Activated CD4-positive, alpha-beta T cell treated with anti-CD3 and anti-CD28 coated beads, Interleukin-2, Interleukin-4, amounts not matched to agents 100 ng/mL and 50 ng/mL, durations not matched to agents 16 hours and 8 hours (primary cell): ENCODE measurements at regions not wholly inside any gene's neighbourhood (a gene's known extent, or its start where the extent isn't known, plus 50 kb on each side); places are given as distances from the start of the nearest gene placed in this dataset.

Experiments
- DNase-seq: peaks from one replicate; pipeline ENCODE4 v3.0.0-alpha.2; 2020; ENCODE audit warnings: low spot score

DNA sequence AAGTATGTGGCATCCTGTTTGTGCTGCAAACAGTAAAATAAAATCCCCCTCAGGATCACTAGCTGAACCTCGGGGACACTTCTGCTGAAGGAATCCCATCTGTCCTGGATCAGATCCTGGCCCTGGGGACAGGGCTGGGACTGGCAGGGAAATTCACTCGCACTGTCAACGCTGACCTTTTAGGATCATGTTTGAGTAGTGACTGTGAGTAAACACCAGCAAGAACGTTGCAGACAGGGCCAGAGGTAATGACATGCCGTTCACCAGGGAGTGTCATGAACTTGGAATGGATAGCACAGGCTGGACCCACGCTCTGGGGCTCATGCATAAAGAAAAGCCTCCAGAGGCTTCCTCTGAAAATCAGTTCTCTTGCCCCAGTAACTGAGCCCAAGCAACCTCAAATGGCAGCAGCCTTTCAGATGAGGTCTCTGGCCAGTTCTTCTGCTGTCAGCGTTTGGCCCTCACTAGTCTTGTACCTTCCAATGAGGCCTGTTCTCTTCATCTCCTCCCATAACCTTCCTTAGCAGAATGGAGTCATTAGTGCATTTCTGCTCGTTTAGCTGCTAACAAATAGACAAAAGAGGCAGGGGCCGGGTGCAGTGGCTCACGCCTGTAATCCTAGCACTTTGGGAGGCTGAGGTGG is 51.0 kb upstream of the BARX2 start:
- no peak for DNase-seq

DNA sequence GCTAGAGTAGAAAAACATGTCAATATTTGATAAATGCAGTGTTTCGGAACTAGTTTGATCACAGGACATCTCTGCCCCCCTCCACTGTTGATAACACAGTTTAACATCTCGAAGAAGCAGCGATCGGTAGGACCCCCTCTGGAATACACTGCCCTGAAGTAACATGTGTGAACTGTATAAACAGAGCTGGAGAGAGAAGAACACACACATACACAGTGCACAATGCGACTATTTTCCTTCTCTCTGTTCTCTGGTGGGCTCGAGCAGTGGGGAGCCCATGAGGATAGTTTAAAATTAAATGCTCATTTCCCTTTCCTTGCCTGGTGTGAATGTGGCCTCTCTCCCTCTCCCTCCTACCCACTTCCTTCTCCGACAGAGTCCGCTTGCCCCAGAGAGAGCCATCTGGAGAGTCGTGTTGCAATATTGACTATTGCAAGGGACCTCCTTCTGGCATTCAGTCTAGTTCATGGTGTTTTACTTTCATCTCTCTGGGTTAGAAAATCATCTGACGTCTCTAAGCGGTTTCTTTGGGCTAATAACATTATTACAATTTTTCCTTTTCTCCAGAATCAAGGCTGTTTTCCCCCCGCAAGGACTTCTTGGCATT is 51.6 kb upstream of the BARX2 start:
- DNase-seq = no peak

DNA sequence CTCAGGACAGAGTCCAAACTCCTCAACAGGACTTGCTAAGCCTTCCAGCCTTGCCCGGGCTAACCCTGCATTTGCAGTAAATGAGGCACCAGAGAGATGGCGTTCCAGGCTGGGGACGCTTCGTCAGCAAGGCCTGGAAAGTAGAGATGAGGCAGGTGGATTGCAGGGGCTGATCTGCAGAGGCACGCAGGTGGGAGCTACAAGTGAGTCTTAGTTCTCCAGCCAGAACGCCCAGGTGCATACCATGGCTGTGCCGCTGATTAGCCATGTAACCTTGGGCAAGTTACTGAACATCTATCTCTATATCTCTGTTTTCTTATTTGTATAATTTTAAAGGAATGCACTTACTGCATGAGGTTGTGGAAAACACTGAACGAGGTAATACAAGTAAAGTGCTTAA is 52.7 kb upstream of the BARX2 start:
- no peak for DNase-seq

DNA sequence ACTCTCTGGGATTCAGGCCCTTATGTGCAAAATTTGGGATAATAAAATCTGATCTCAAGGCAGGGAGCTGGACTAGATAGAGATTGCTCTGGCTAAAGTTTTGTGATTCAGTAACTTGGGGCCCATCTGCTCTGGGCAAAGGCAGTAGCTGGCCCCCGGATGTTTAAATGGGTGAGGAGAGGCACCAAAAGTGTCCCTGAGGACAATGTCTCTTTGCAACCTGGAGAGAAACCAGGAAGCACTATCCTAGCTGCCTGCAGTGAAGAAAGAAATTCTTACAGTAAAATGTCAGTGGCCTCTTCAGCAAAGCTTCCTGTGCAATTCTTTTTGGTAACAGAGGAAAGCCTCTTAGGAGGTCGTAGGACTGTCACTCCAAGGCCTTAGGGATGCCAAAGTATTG is 54.6 kb upstream of the BARX2 start:
- no peak for DNase-seq

DNA sequence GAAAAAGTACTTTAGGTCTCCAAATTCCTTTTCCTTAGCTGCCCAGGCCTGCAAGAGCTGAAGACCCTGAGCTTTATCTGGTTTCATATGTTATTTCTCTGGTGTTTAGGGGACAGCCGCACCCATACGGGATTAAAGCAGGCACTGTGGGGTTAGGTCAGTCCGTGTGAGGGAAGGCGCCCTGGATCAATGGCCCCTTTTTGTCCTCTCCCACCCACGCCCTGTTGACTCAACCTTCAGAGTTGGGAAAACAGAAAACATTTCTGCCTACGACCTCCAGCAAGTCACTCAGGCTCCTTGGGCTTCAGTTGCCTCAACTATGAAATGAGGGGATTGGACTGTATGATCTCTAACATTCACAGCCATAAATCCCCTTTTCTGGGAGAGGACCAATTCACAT is 55.2 kb upstream of the BARX2 start:
- DNase-seq = no peak

DNA sequence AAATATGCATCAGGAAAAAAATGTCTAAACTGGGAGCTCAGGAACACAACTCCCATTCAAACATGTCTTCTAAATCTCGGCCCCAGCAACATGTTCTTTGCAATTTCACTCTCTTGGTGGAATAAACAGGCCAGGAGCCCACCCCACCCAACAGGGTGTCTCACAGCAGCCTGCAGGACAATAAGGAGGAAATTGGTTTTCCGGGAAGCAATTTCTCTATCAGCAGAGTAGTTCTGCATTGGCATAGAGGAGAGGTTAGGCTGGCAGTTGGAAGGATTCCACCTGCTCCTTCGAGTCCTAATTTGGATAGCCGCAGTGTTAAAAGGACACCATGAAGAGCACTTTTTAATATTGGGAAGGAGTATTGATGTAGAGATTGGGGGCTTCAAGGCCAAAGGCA is 55.9 kb upstream of the BARX2 start:
- no peak for DNase-seq

DNA sequence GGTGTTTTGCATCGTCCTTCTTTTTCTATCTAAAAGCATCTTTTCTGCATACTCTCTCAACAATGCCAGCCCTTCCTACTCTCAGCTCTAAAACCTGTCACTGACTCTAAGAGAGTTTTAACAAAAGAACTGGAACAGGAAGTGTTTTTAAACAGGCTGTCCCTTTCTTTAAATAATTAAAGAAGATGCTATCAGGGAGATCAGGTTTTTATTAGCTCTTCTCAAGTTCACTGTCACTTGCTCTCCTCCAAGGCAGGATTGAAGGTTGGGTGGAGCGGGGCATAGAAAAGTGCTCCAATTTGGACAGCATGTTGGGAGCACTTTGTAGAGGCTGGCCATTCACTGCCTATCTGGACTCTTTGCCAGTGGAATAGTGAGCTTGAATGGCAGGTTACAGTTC is 56.4 kb upstream of the BARX2 start:
- DNase-seq = no peak

DNA sequence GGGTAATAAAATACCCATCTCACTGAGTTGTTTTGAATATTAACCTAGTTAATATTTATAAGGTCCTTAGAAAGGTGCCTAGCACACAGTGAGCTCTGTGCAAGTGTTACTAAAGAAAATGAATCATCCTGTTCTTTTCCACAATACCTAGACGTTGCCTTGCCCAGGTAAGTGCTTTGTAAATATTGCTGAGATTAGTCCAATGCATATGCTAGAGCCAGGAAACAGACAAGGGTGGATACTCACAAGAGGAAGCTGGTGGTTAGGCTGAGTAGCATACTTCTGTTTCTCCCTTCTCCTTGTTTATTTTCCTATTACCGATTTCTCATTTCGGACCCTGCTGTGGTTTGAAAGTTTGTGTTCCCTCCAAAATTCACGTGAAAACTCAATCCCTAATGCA is 58.1 kb upstream of the BARX2 start:
- DNase-seq = no peak

DNA sequence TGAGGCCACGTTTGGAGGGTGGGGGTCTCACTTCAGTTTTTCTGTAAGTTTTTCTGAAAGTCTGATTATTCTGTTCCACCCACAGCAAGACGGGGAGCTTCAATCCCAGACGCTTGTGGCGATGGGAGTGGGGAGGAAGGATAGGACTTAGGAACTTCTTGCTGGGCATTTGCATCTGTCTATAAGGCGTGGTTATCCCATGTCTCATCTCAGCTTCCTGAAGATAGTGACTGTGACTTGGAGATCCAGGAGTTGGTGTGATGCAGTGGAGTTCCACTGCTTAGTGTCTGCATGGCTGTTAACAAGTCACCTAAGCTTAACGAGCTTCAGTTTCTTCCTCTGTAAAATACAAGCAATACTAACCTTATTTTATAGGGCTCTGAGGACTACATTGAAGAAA is 58.9 kb upstream of the BARX2 start:
- no peak for DNase-seq

DNA sequence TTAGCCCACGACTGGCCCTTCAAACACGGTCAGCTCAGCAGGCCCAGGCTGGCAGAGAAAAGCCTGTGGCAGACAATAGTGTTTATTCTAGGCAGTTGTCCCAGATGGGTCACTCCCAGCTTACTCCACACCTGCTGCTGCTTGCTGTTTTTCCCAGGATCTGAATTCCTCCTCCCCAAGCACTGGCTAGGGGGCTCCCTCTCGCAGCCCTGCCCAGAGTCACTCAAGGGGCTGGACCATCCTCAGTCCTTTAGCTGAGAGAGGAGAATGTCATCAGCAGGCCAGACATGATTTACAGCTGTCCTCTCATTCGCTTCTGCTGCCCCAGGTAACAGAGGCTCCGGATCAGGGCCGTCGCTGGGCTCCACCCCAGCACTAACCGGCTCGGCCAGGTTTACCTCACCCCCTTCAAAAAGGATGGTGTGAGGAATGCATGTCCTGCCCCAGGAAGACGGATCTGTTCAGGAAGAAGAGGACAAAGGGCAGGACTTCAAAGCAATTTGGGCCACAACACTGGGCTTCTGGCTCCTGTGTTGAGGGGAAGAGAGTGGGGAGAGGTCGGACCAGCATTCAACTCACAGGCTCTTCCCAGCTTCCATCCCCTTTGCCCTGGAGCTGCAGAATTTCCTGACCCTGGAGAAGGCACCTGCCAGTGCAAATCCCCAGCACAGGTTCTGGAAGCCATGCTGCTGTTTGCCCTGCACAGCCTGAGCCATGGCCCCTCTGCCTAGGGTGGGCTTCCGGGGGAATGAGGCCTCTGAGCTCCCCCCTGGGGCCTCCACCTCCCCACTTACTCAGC is 59.7 kb upstream of the BARX2 start:
- DNase-seq = no peak

DNA sequence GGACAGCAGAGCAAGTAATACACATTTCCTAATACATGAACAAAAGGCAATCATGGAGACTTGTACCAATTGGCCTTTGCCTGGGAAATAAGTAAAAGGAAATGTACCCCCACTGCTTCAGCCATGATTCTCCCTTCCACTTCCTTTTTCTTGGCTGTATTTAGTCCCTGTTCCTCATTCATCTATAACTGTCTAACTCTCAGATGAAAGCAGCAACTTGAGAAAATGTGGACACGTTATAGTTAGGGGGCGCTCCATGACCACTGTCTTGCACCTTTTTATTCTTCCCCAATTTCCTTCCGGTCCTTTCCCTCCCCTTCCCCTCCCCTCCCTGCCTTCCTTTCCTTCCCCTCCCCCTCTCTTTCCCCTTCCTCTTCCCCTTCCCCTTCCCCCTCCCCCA is 61.3 kb upstream of the BARX2 start:
- DNase-seq = no peak

DNA sequence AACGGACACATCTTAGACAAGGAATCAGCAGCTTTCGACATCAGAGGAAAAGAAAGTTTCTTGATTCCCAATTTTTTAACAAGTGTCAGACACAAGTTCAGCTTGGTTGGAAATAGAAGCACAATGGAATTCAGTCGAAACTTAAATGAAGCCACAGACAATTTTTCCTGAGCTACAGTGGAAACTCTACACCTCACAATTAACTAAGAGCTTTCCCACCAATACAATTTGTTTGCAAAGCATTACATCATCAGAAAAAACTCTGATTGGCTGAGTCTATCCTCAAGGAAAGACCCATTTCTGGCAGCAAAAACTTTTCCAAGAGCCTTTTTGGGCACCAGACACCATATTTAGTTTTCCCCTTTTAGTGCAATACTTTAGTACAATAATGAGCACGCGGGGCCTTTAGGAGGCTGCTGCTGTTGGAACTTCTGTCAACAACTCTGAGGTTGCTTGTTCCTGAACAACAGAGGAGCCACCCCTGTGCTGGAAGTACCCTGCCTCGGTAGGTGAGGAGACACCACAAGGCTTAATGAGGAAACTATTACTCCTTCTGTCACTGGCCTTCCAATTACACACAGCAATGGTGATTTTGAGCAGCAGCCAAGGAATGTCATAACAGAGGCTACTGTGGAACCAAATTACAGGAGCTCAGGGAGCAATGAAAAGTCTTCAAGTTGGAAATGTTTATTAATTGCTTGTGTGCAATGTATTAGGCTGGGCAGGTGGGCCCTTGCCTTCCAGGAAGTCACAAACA is 61.9 kb upstream of the BARX2 start:
- no peak for DNase-seq

DNA sequence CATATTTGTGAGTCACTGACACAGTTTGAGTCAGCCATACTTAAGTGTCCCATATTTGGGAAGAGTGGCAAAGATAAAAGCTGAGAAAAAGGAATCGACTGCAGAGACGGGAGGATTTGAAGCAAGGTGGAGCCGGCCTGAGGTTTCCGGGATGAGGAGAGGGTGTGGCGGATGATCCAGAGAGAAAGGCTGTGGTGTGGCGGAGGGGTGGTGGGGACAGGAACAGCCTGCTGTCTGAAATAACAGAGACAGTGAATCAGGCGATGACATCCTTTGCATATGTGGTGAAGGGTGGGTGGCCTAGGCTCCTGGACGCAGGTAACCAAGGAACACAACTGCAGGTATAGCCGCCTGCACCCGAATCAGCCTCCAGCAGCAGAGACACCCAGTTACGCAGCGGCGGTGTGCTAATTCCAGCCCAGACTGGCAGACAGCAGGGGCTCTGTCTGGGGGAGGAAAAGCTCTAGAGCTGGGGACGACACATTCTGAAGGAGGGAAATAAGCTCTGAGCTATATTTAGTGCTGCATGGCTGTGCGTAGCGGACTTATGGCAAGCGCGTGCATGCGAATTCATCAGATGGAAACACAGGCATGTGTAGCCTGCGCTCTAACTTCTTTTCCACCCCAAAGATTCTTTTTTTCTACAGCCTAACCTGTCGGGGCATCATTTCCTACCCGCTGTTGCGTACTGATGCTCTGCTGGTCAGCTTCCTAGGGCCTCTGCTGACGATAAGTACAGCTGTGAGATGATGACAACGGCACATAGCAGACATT is 62.7 kb upstream of the BARX2 start:
- no peak for DNase-seq

DNA sequence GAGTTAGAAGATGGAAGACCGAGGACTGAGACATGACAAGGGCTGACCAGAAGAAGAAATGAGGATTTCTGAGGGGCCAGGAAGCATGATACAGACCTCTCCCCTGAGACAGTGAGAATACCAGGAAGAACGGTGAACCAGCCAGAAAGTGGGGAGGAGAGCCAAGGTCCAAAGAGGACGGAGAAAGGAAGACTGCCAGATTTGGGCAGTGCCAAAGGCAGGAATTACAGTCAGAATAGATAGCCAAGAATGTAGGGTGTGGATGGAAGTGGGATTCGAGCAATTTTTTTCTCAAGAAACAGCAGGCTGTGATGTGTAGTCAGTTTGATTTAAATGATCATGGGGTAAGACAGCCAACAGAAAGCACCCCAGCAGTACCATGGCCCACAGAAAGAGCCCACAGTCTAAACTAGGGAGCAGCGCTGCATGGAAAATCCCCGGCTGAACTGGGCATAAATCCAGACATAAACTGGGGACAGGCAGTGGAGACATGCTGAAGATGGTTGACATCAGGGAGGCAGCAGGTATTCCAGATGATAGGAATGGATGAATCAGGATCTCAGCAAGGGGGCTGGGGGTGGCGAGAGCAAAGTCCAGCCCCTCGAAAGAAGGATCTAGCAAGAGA is 67.3 kb upstream of the BARX2 start:
- DNase-seq = no peak

DNA sequence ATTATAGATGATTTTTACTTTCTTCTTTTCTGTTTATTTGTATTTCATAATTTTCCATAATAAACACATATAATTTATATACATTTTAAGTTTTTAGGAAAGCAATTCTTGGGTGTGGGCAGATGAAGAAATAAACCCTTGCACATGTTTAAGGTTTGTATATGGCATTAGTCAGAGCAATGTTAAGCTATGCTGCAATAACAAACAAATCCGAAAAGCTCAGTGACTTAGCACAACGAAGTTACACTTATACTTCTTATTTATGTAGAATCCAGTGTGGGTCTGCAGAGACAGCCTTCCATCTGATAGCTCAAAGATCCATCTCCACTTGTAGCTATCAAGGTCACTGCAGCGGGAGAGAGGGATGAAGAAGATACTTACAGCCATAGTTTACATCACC is 68.5 kb upstream of the BARX2 start:
- no peak for DNase-seq

DNA sequence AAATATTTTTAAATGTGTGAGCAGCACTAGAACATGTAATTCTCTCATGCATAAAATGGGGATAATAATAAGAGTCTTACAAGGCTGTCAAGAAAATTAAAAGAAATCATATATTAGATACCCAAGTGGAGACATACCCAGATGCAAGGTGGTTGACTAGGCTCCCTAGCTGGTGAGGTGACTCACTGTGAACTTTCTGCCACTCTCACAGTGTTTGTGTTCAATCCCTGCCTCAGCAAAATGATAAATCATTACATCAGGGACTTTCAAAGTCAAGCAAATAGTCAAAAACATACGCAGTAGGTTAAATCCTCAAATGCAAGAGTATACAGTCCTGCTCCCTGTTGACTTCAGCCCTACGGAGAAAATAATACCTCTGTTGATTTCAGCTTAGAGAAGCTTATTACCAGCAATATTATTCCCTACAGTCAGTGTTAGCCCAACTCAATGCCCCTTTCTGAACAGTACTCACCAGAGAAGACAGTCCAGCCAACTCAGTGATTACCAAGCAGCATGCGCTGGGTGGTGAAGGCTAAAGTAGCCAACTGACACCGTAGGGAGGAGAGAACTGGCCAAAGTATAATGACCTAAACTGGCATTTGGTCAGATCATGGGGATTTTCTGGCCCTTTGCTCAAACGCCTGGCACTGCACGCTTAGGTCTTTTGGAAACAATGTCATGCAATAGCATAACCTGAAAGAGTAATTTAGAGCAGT is 73.1 kb upstream of the BARX2 start:
- no peak for DNase-seq

DNA sequence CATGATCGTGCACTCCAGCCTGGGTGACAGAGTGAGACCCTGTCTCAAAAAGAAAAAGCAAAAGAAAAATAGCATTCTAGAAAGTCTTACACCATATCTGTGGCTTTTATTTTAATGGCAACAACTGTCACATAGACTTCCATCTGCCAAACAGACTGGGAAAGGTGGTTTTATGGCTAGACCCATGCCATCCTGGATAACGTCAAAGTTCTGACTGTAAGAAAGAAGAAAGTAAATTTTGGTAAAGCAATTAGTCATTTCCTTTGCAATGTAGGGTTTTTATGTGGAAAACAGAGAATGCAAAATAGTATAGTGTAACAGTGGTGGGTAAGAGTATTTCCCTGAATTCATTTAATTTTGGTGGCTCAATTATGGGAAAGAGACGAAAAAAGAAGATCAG is 75.5 kb upstream of the BARX2 start:
- no peak for DNase-seq

DNA sequence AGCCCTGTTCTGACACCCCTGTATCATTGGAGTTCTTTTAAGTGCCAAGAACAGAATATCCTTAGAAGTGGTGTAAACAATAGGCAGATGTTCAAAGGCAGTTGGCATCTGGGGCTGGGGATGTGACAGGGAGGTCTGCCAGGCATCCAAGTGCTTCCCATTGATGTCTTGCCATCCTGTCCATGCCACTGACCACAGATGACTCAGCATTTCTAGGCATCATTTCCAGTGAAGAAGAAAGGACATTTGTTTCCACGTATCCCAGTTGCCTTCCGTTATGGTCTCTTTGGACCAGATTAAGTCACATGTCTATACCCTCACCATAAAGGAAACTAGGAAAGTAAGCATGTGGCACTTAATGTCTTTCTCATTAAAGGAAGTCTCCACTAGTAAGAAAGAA is 76.7 kb upstream of the BARX2 start:
- no peak for DNase-seq

DNA sequence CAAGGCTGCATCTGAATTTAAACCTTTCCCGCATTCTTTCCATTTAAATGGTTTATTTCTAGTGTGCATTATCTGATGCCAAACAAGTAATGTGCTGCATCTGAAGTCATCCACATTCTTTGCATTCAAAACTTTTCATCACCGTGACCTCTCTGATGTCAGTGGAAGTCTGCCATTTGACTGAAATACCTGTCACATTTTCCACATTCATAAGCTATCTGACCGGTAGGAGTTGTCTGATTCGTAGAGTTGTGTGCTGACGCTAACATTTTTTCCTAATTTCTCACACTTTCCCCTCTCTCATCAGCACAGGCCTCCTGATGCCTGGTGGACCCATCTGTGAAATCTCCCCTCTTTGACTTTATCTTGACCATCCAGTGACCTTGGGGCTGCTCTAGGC is 79.9 kb upstream of the BARX2 start:
- no peak for DNase-seq

DNA sequence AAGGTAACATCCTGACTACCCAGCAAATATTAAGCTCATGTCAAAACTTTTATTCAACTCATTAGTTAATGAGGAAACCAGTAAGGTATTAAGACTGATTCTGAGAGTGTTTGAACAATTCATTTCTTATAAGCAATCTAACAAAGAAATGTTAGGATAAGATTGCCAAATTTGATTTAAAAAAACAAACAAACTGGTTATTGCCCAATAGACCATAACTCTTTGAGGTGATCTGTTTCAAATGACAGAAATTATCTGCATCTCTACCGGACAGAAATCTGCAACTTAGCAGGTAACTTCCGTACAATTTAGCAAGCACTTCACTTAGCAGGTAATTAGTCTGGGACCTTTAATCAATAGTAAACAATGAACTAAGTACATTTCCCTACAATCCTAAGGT is 82.9 kb upstream of the BARX2 start:
- DNase-seq = no peak

DNA sequence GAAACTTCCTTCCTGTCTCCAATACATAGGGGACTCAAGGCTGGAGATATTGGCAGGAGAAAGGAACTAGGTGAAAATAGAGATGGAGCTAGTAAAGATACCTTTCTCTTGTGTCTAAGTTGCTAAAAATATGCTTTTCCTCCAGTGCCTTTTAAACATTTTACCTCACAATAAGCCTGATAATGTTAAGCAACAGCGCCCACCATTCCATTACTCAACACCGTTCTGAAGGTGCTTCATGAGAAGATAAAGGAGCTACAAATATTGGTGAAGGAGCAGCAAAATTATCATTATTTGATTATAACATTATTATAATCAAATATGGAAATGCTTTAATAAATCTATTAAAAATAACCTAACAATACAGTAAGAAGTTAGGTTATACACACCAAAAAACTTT is 83.6 kb upstream of the BARX2 start:
- DNase-seq = no peak
